Aorta (tissue), 5 donors: ENCODE measurements at regions not wholly inside any gene's neighbourhood (a gene's known extent, or its start where the extent isn't known, plus 50 kb on each side); places are given as distances from the start of the nearest gene placed in this dataset.

ENCODE experiments used
- ATAC-seq: fragments of 200-7000 bp; cut with Tn5 transposase; one replicate; pipeline ENCODE4 v1.9.1; 2022; ENCODE audit warnings: moderate library complexity; ENCODE audit not compliant: low FRiP score
- DNase-seq, 2 donors: peaks; one replicate each; pipeline ENCODE4 v3.0.0-alpha.2; 2020
- H3K27ac ChIP-seq, 2 donors: one replicate each; pipeline ENCODE4 v1.5.1; 2013; ENCODE audit warnings: low read length in 2 of 2, mild to moderate bottlenecking in 2 of 2, moderate library complexity in 2 of 2, control low read depth in 1 of 2, inconsistent platforms in 1 of 2, low read depth in 1 of 2
- H3K27me3 ChIP-seq, 2 donors: one replicate each; pipeline ENCODE4 v1.6.1; 2013; ENCODE audit warnings: control low read depth in 1 of 2, low read length in 1 of 2, mild to moderate bottlenecking in 1 of 2, moderate library complexity in 1 of 2; ENCODE audit not compliant: insufficient read depth in 2 of 2, control insufficient read depth in 1 of 2
- H3K36me3 ChIP-seq, 2 donors: one replicate each; pipeline ENCODE4 v1.6.1; 2013; ENCODE audit warnings: control low read depth in 1 of 2, low read length in 1 of 2, mild to moderate bottlenecking in 1 of 2; ENCODE audit not compliant: insufficient read depth in 2 of 2, control insufficient read depth in 1 of 2
- H3K4me1 ChIP-seq, 2 donors: one replicate each; pipeline ENCODE4 v1.6.1; 2013; ENCODE audit warnings: low read length in 2 of 2, control low read depth in 1 of 2, mild to moderate bottlenecking in 1 of 2, moderate library complexity in 1 of 2; ENCODE audit not compliant: insufficient read depth in 2 of 2, control insufficient read depth in 1 of 2
- H3K4me3 ChIP-seq, 2 donors: one replicate each; pipeline ENCODE4 v1.5.1; 2013; ENCODE audit warnings: low read length in 2 of 2, control low read depth in 1 of 2, mild to moderate bottlenecking in 1 of 2
- H3K9me3 ChIP-seq: one replicate; pipeline ENCODE4 v1.6.1; 2013; ENCODE audit warnings: mild to moderate bottlenecking, low read length; ENCODE audit not compliant: control insufficient read depth
- WGBS, 2 donors: extraction: QIAGEN DNeasy Blood & Tissue Kit; methylation state at CpG; one replicate each; pipeline ENCODE4 v1.1.7; 2013; 5-methylcytosine and 5-hydroxymethylcytosine counted together
- intact Hi-C, 2 donors: fragments of 100-400 bp; cut with DNase I; formaldehyde crosslinking; loops; one replicate each; pipeline versions ENCODE4 v1.14.2 to v1.15.0; 2022
- donor health status: healthy with polysubstance abuse.
- donor health status: Bipolar disorder and iron deficiency.
- donor health status: DM: no; HTN: no; CAD: no.
- donor health status: DM: no; HTN: no; CAD: no.
- donor health status: DM: yes; HTN: yes; CAD: no.

DNA sequence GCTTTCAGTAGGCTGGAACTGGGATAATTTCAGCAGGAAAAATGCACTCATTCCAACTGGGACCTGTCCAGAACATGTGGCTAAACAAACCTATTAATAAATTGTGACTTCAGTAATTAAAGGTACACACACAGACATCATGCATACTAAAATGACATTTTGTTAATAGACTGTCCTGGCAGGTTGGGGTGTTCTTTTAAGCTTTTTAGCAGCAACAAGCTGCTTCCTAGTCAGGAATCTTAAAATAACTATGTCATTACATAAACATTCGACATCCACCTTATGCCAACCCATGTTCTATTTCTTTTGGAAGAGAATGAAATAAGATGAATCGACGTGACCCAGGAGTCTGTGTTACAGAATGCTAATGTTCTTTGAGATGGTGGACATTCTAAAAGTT lies 435.7 kb downstream of the TXNL1 start:
- no peak for ATAC-seq
- H3K4me1 ChIP-seq: peaks cover 0 to 24% of the 10 kb centered on the region in 2 donors
- H3K27me3 ChIP-seq: no peaks in the 10 kb centered on the region
- H3K9me3 ChIP-seq: peaks cover 2% of the 10 kb centered on the region
- H3K27ac ChIP-seq: peak overlapping the region in 1 of 2 donors; percentile 76
- 2 to 5% methylated on average over 3 of the region's 3 CpGs for WGBS, 2 donors
- H3K4me3 ChIP-seq: no peak overlapping the region
- no peaks in the 10 kb centered on the region for H3K36me3 ChIP-seq
- no peak for DNase-seq
- intact Hi-C loops: no loop called here

DNA sequence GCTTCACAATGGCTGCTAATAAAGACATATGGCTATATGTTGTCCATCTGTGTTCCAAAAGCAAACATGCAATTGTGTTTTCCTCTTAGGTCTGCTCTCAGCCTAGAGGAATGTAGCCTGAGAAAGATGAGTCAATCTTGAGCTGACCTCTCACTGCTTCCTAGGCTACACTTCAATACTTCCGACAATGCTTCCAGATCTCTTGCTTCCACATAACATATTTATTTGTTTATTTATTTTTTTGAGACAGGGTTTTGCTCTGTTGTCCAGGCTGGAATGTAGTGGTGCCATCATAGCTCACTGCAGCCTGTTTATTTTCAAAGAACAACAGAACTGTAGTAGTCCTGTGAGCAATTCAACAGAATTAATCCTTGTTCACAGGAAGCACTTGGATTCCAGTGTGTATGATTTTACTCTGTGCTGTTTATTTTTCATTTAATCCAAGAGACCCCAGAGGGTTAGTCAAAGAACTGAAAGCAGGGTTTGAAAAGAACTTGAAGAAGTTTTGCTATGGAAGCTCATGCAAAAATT lies 437.9 kb downstream of the TXNL1 start:
- 75 to 77% methylated on average over 1 of the region's 1 CpG for WGBS, 2 donors
- Histone ChIP-seq H3K9me3 (peaks cover 2% of the 10 kb centered on the region), H3K27ac (peak overlapping the region in 1 of 2 donors; percentile 14), H3K36me3 (no peaks in the 10 kb centered on the region), H3K27me3 (no peaks in the 10 kb centered on the region), H3K4me1 (peaks cover 0 to 24% of the 10 kb centered on the region in 2 donors), H3K4me3 (no peak overlapping the region)
- intact Hi-C loops: no loop called here
- ATAC-seq: no peak
- no peak for DNase-seq

DNA sequence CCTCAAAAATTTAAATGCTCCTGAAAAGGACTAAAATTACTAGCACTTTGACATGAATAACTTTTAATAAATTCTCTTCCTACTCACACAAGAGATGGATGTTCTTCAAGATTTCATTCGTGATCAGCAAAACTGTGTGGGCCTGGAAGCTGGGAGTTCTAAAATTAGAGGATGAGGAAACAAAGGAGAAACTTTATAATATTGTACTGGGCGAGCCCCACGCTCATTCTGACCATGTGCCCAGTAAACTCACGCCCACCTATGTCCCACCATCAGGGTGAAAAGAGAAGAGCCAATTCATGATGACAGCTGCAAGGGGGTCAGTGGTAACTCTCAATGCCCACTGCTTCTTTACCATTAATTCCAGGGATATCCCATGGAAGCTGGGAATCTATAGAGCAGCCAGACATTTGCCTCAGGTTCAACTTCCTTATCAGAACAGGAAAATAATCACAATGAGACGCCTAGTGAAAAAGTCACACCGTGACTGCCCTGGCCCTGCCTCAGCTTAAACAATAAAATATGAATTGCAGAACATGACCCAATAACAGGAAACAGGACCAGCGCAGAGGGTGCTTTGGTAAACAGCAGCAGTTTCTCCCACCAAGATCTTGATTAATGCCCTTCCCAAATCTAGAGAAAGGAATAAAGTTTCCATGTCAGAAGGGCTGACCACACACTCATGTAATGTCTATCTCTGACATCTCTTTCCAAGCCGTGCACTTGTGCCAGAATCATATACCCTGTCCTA lies 438.6 kb downstream of the TXNL1 start:
- H3K27me3 ChIP-seq: no peaks in the 10 kb centered on the region
- peaks cover 2% of the 10 kb centered on the region for H3K9me3 ChIP-seq
- no peak for ATAC-seq
- DNase-seq: no peak
- 18% methylated on average over 8 of the region's 8 CpGs for WGBS, 2 donors
- no peaks in the 10 kb centered on the region for H3K36me3 ChIP-seq
- H3K4me1 ChIP-seq: peaks cover 0 to 24% of the 10 kb centered on the region in 2 donors
- intact Hi-C loops: no loop called here
- H3K4me3 ChIP-seq: no peak overlapping the region
- peak overlapping the region in 1 of 2 donors; percentile 14 for H3K27ac ChIP-seq

- Histone ChIP-seq H3K4me1 (peaks cover 0 to 24% of the 10 kb centered on the region in 2 donors), H3K9me3 (no peaks in the 10 kb centered on the region), H3K27me3 (no peaks in the 10 kb centered on the region), H3K36me3 (no peaks in the 10 kb centered on the region), H3K27ac (no peak overlapping the region), H3K4me3 (no peak overlapping the region)
- DNase-seq (no peak), ATAC-seq (no peak)
- intact Hi-C loops: no loop called here
- 68 to 69% methylated on average over 6 of the region's 6 CpGs for WGBS, 2 donors
Measured at GRCh38 chr18:56197241-56197859, 441.0 kb downstream of the TXNL1 start.

GRCh38 chr18:56196495-56197225 lies 441.7 kb downstream of the TXNL1 start:
- WGBS, 2 donors: 64 to 70% methylated on average over 1 of the region's 1 CpG
- Histone ChIP-seq H3K27me3 (no peaks in the 10 kb centered on the region), H3K27ac (no peak overlapping the region), H3K9me3 (no peaks in the 10 kb centered on the region), H3K4me1 (peaks cover 0 to 21% of the 10 kb centered on the region in 2 donors), H3K4me3 (no peak overlapping the region), H3K36me3 (no peaks in the 10 kb centered on the region)
- ATAC-seq (no peak), DNase-seq (no peak)
- intact Hi-C loops: no loop called here

- WGBS, 2 donors: 94 to 96% methylated on average over 5 of the region's 5 CpGs
- H3K4me3 ChIP-seq: no peak overlapping the region
- H3K4me1 ChIP-seq: no peaks in the 10 kb centered on the region
- H3K9me3 ChIP-seq: no peaks in the 10 kb centered on the region
- ATAC-seq: no peak
- no peaks in the 10 kb centered on the region for H3K27me3 ChIP-seq
- H3K27ac ChIP-seq: no peak overlapping the region
- no peak for DNase-seq
- intact Hi-C loops: no loop called here
- no peaks in the 10 kb centered on the region for H3K36me3 ChIP-seq
Measured at GRCh38 chr18:56191334-56191733, 447.1 kb downstream of the TXNL1 start.

GRCh38 chr18:56189615-56190014 lies 448.8 kb downstream of the TXNL1 start:
- ATAC-seq: no peak
- 95 to 96% methylated on average over 20 of the region's 20 CpGs for WGBS, 2 donors
- Histone ChIP-seq H3K4me1 (no peaks in the 10 kb centered on the region), H3K9me3 (no peaks in the 10 kb centered on the region), H3K4me3 (no peak overlapping the region), H3K36me3 (no peaks in the 10 kb centered on the region), H3K27ac (no peak overlapping the region), H3K27me3 (no peaks in the 10 kb centered on the region)
- DNase-seq: no peak
- intact Hi-C loops: no loop called here

DNA sequence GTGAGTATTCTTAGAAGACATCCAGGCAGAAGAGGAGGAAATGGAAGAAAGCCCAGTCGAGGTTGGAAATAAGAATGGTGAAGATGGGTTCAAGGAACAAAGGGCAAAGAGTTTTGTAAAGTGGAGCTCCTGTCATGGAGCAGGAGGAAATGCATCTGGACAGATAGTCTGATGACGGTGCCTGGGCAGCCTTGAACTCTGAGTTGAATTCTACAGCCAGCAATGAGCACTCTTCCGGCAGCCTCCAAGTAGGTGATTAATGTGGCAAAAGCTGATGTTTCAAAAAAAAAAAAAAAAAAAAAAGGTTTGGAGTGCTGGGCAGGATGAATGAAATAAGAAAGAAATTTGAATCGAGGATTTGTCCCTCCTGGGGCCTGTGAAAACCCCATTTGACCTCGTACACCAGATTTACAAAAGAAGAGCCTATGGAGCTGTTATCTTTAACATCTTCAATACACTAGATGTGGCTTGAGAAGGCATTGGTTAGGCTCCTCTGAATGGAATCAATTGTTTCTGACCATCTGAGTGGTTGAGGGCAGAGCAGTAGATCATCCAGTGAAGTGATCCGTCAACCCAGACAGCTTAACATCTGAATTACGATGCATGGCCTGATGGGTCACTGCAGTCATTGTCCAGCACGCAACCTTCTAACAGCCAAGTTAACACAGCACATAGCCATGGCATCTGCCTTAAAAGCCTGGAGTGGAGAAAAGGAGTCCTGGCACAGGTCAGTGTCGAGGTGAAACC lies 449.7 kb downstream of the TXNL1 start:
- ATAC-seq (no peak), DNase-seq (no peak)
- Histone ChIP-seq H3K27me3 (no peaks in the 10 kb centered on the region), H3K9me3 (no peaks in the 10 kb centered on the region), H3K27ac (no peak overlapping the region), H3K4me3 (no peak overlapping the region), H3K36me3 (no peaks in the 10 kb centered on the region), H3K4me1 (no peaks in the 10 kb centered on the region)
- intact Hi-C loops: no loop called here
- 86 to 88% methylated on average over 9 of the region's 9 CpGs for WGBS, 2 donors
